CMK (cell line): ENCODE measurements at regions not wholly inside any gene's neighbourhood (a gene's known extent, or its start where the extent isn't known, plus 50 kb on each side); places are given as distances from the start of the nearest gene placed in this dataset.
A peak's percentile ranks its signal among the peaks of the same experiment; 100 is the strongest.
"Not testable (repeated sequence)": the region's sequence is repeated elsewhere in the genome, so short reads cannot be mapped to it uniquely, and the experiment has no call there.

Experiments
- DNase-seq: peaks from one replicate; pipeline ENCODE4 v3.0.0-alpha.2; 2010; ENCODE audit warnings: low read depth

GRCh38 chr18:67455890-67456501 is 60.5 kb downstream of the DSEL start:
- no peak for DNase-seq

- no peak for DNase-seq
These were observed 62.6 kb downstream of the DSEL start for GRCh38 chr18:67453901-67454300.

GRCh38 chr18:67451960-67452359 is 64.6 kb downstream of the DSEL start:
- peak; percentile 8 for DNase-seq

GRCh38 chr18:67451101-67451500 is 65.4 kb downstream of the DSEL start:
- not testable (repeated sequence) for DNase-seq

- no peak for DNase-seq
These were observed 82.5 kb downstream of the DSEL start for GRCh38 chr18:67433971-67434370.

- no peak for DNase-seq
These were observed 83.7 kb downstream of the DSEL start for GRCh38 chr18:67432806-67433205.

- no peak for DNase-seq
These were observed 87.7 kb downstream of the DSEL start for GRCh38 chr18:67428805-67429204.

- no peak for DNase-seq
These were observed 88.4 kb downstream of the DSEL start for GRCh38 chr18:67428158-67428557.

GRCh38 chr18:67426486-67426885 is 90.0 kb downstream of the DSEL start:
- no peak for DNase-seq

- no peak for DNase-seq
These were observed 90.8 kb downstream of the DSEL start for GRCh38 chr18:67425672-67426071.

GRCh38 chr18:67421651-67422050 is 94.9 kb downstream of the DSEL start:
- no peak for DNase-seq

GRCh38 chr18:67417864-67418523 is 98.5 kb downstream of the DSEL start:
- no peak for DNase-seq

- no peak for DNase-seq
These were observed 105.4 kb downstream of the DSEL start for GRCh38 chr18:67411116-67411515.

- no peak for DNase-seq
These were observed 106.1 kb downstream of the DSEL start for GRCh38 chr18:67410075-67411070.

GRCh38 chr18:67408240-67408639 is 108.3 kb downstream of the DSEL start:
- no peak for DNase-seq

- DNase-seq, result no peak
These were observed 109.8 kb downstream of the DSEL start for GRCh38 chr18:67406714-67407113.

- DNase-seq, result no peak
These were observed 114.0 kb downstream of the DSEL start for GRCh38 chr18:67402543-67402942.

- DNase-seq, result no peak
These were observed 115.9 kb downstream of the DSEL start for GRCh38 chr18:67400502-67401117.

- no peak for DNase-seq
These were observed 130.5 kb downstream of the DSEL start for GRCh38 chr18:67386032-67386431.

- no peak for DNase-seq
These were observed 131.1 kb downstream of the DSEL start for GRCh38 chr18:67385455-67385854.

- DNase-seq, result not testable (repeated sequence)
These were observed 132.5 kb downstream of the DSEL start for GRCh38 chr18:67384057-67384456.

GRCh38 chr18:67381608-67382150 is 134.8 kb downstream of the DSEL start:
- DNase-seq, result no peak
